NT2/D1 (cell line): ENCODE measurements at regions not wholly inside any gene's neighbourhood (a gene's known extent, or its start where the extent isn't known, plus 50 kb on each side); places are given as distances from the start of the nearest gene placed in this dataset.

Experiments used
- SUZ12 ChIP-seq: IDR thresholded peaks from 2 replicates; pipeline ENCODE4 v1.6.1; 2011; ENCODE audit not compliant: insufficient read length, insufficient read depth; ENCODE audit errors: extremely low read depth
- YY1 ChIP-seq: IDR thresholded peaks from 2 replicates; pipeline ENCODE4 v1.6.1; 2011; ENCODE audit not compliant: insufficient read length, insufficient read depth
- ZNF274 ChIP-seq: IDR thresholded peaks from 2 replicates; pipeline ENCODE4 v1.6.1; 2011; ENCODE audit warnings: mild to moderate bottlenecking, low read depth, low read length

DNA sequence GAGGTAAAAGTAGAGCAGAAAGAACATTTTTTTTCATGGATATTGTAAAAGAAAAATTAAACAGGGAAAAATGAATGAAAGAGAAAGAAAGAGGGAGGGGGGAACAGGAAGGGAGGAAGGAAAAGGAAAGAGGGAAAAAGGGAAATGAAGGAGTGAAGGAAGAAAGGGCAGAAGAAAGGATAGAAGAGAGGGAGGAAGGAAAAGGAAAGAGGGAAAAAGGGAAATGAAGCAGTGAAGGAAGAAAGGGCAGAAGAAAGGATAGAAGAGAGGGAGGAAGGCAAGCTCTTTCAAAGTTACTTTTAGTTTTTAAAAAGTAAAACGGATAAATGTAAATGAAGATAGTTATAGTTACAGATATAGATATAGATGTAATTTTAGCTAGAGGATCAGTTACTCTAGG lies 1676.7 kb downstream of the MRPL39 start:
- TF ChIP-seq ZNF274, result no peak
- no peak for TF ChIP-seq YY1
- TF ChIP-seq SUZ12, result no peak
